GM23248 (cell line): ENCODE measurements at regions not wholly inside any gene's neighbourhood (a gene's known extent, or its start where the extent isn't known, plus 50 kb on each side); places are given as distances from the start of the nearest gene placed in this dataset.

Experiments
- EZH2 ChIP-seq: fragments of 200-600 bp; sonication (generic); IDR thresholded peaks from 2 replicates; pipeline ENCODE4 v1.6.1; 2018; ENCODE audit warnings: antibody characterized with exemption, mild to moderate bottlenecking; ENCODE audit not compliant: insufficient read depth, poor library complexity, severe bottlenecking
- EZH2phosphoT487 ChIP-seq: fragments of 200-600 bp; sonication (generic); IDR thresholded peaks from 2 replicates; pipeline ENCODE4 v1.6.1; 2018; ENCODE audit warnings: antibody characterized with exemption, moderate library complexity, mild to moderate bottlenecking, low read depth; ENCODE audit not compliant: insufficient read depth

- TF ChIP-seq EZH2phosphoT487 (no peak), EZH2 (no peak)
These were observed 253.1 kb upstream of the LYZL1 start for GRCh38 chr10:29035721-29036120.
